ENCODE measurements at regions not wholly inside any gene's neighbourhood (a gene's known extent, or its start where the extent isn't known, plus 50 kb on each side); places are given as distances from the start of the nearest gene placed in this dataset.

DNA sequence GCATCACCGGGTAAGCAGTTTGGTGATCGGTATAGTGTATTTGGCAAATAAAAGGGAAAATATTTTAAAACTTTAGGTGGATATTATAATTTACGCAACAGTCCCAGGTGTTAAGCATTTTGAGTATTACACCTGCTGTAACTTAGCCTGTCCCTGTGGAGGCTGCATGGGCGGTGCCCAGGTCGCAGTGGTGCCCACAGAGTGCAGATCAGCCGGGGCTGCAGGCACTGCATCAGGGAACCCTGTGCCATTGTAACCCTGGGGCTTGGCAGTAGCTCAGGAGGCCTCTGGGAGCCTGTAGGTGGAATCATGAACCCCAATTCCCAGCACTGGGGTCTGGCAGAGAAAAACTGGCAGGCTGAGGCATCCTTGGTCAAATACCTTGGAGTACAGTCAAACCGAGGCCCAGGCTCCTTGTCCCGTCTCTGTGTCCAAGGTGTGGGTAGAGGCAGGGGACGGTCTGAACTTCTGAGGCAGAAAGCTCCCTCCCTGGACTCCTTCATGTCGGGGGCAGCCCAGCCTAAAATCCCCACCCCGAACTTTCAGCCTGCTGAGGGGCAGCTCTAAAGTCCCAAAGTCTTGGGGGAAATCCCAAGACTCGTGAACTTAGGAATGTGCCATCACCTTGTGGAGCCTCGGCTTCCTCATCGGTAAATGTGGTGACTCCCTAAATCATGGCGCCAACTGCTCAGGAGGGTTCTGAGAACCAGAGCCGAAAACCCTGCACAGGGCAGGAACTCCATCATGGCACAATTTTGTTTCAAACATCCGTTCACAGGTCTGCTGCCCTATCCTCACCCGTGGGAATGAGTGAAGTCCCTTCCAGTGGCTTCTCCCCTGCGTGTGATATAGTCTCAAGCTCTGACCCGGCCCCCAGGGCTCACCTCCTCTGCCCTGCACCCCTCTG is 85.7 kb downstream of the INHBB start:
- TF ChIP-seq, protein P1, sequence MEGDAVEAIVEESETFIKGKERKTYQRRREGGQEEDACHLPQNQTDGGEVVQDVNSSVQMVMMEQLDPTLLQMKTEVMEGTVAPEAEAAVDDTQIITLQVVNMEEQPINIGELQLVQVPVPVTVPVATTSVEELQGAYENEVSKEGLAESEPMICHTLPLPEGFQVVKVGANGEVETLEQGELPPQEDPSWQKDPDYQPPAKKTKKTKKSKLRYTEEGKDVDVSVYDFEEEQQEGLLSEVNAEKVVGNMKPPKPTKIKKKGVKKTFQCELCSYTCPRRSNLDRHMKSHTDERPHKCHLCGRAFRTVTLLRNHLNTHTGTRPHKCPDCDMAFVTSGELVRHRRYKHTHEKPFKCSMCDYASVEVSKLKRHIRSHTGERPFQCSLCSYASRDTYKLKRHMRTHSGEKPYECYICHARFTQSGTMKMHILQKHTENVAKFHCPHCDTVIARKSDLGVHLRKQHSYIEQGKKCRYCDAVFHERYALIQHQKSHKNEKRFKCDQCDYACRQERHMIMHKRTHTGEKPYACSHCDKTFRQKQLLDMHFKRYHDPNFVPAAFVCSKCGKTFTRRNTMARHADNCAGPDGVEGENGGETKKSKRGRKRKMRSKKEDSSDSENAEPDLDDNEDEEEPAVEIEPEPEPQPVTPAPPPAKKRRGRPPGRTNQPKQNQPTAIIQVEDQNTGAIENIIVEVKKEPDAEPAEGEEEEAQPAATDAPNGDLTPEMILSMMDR (IDR thresholded peaks at IDR 0.05), result no peak
- TF ChIP-seq POLR2A (IDR thresholded peaks at IDR 0.05), result no peak
